HEK293 (cell line): ENCODE measurements at regions not wholly inside any gene's neighbourhood (a gene's known extent, or its start where the extent isn't known, plus 50 kb on each side); places are given as distances from the start of the nearest gene placed in this dataset.

Experiments used
- AEBP2 ChIP-seq: fragments of 450-650 bp; formaldehyde crosslinking; IDR thresholded peaks from 2 replicates; pipeline ENCODE4 v1.5.1; 2016; ENCODE audit warnings: missing biosample characterization, missing genetic modification characterization, borderline replicate concordance
- BCL11A ChIP-seq: fragments of 450-650 bp; formaldehyde crosslinking; IDR thresholded peaks from 2 replicates; pipeline ENCODE4 v1.5.1; 2016; ENCODE audit warnings: low read depth, missing biosample characterization, missing genetic modification characterization
- EGR2 ChIP-seq: fragments of 450-650 bp; formaldehyde crosslinking; IDR thresholded peaks from 2 replicates; pipeline ENCODE4 v1.5.1; 2016; ENCODE audit warnings: low read depth, missing biosample characterization, missing genetic modification characterization
- GLI2 ChIP-seq: fragments of 450-650 bp; formaldehyde crosslinking; IDR thresholded peaks from 2 replicates; pipeline ENCODE4; 2017; ENCODE audit warnings: missing biosample characterization, missing genetic modification characterization, low read depth, borderline replicate concordance
- HOXA7 ChIP-seq: sonication (generic); formaldehyde crosslinking; IDR thresholded peaks from 2 replicates; pipeline ENCODE4 v1.8.1; 2022; ENCODE audit warnings: missing genetic modification reagents, borderline replicate concordance
- KLF10 ChIP-seq: fragments of 450-650 bp; IDR thresholded peaks from 2 replicates; pipeline ENCODE4 v1.5.1; 2018; ENCODE audit warnings: missing biosample characterization, mild to moderate bottlenecking, missing genetic modification characterization
- KLF16 ChIP-seq: fragments of 450-650 bp; formaldehyde crosslinking; IDR thresholded peaks from 2 replicates; pipeline ENCODE4 v1.5.1; 2017; ENCODE audit warnings: missing biosample characterization, missing genetic modification characterization
- OVOL3 ChIP-seq: fragments of 450-650 bp; formaldehyde crosslinking; IDR thresholded peaks from 2 replicates; pipeline ENCODE4 v1.5.1; 2016; ENCODE audit warnings: missing biosample characterization, missing genetic modification characterization
- PRDM10 ChIP-seq: fragments of 450-650 bp; formaldehyde crosslinking; IDR thresholded peaks from 2 replicates; pipeline ENCODE4 v1.5.1; 2016; ENCODE audit warnings: missing biosample characterization, missing genetic modification characterization
- ZFHX2 ChIP-seq: fragments of 450-650 bp; formaldehyde crosslinking; conservative IDR thresholded peaks from 2 replicates; pipeline ENCODE4 v1.5.1; 2016; ENCODE audit warnings: missing biosample characterization, missing genetic modification characterization
- ZFP69B ChIP-seq: fragments of 450-650 bp; formaldehyde crosslinking; IDR thresholded peaks from 2 replicates; pipeline ENCODE4 v1.5.1; 2016; ENCODE audit warnings: missing biosample characterization, missing genetic modification characterization
- ZIC2 ChIP-seq: fragments of 450-650 bp; formaldehyde crosslinking; IDR thresholded peaks from 2 replicates; pipeline ENCODE4 v1.5.1; 2016; ENCODE audit warnings: missing biosample characterization, missing genetic modification characterization
- ZNF132 ChIP-seq: fragments of 450-650 bp; formaldehyde crosslinking; IDR thresholded peaks from 2 replicates; pipeline ENCODE4 v1.5.1; 2017; ENCODE audit warnings: missing biosample characterization, missing genetic modification characterization, borderline replicate concordance
- ZNF140 ChIP-seq: fragments of 450-650 bp; formaldehyde crosslinking; IDR thresholded peaks from 2 replicates; pipeline ENCODE4 v1.5.1; 2016; ENCODE audit warnings: missing biosample characterization, missing genetic modification characterization
- ZNF155 ChIP-seq: fragments of 450-650 bp; formaldehyde crosslinking; IDR thresholded peaks from 2 replicates; pipeline ENCODE4 v1.5.1; 2016; ENCODE audit warnings: missing biosample characterization, missing genetic modification characterization
- ZNF175 ChIP-seq: fragments of 450-650 bp; formaldehyde crosslinking; IDR thresholded peaks from 2 replicates; pipeline ENCODE4 v1.5.1; 2016; ENCODE audit warnings: missing biosample characterization, missing genetic modification characterization
- ZNF248 ChIP-seq: fragments of 450-650 bp; formaldehyde crosslinking; IDR thresholded peaks from 2 replicates; pipeline ENCODE4 v1.5.1; 2017; ENCODE audit warnings: missing biosample characterization, missing genetic modification characterization
- ZNF292 ChIP-seq: fragments of 450-650 bp; formaldehyde crosslinking; IDR thresholded peaks from 2 replicates; pipeline ENCODE4 v1.5.1; 2016; ENCODE audit warnings: low read depth, missing biosample characterization, missing genetic modification characterization, borderline replicate concordance
- ZNF341 ChIP-seq: fragments of 450-650 bp; formaldehyde crosslinking; IDR thresholded peaks from 2 replicates; pipeline ENCODE4; 2016; ENCODE audit warnings: low read depth, missing biosample characterization, missing genetic modification characterization
- ZNF354C ChIP-seq: fragments of 450-650 bp; formaldehyde crosslinking; IDR thresholded peaks from 2 replicates; pipeline ENCODE4 v1.5.1; 2016; ENCODE audit warnings: missing biosample characterization, missing genetic modification characterization, low read depth, borderline replicate concordance
- ZNF37A ChIP-seq: fragments of 450-650 bp; IDR thresholded peaks from 2 replicates; pipeline ENCODE4 v1.5.1; 2018; ENCODE audit warnings: missing biosample characterization, missing genetic modification characterization
- ZNF423 ChIP-seq: fragments of 450-650 bp; formaldehyde crosslinking; IDR thresholded peaks from 2 replicates; pipeline ENCODE4 v1.5.1; 2016; ENCODE audit warnings: missing biosample characterization, missing genetic modification characterization
- ZNF433 ChIP-seq: fragments of 450-650 bp; formaldehyde crosslinking; IDR thresholded peaks from 2 replicates; pipeline ENCODE4 v1.5.1; 2016; ENCODE audit warnings: missing biosample characterization, missing genetic modification characterization, low read depth
- ZNF473 ChIP-seq: fragments of 450-650 bp; formaldehyde crosslinking; IDR thresholded peaks from 2 replicates; pipeline ENCODE4 v1.5.1; 2017; ENCODE audit warnings: missing biosample characterization, missing genetic modification characterization
- ZNF518A ChIP-seq: fragments of 450-650 bp; formaldehyde crosslinking; conservative IDR thresholded peaks from 2 replicates; pipeline ENCODE4 v1.5.1; 2016; ENCODE audit warnings: low read depth, missing biosample characterization, missing genetic modification characterization
- ZNF529 ChIP-seq: fragments of 450-650 bp; formaldehyde crosslinking; IDR thresholded peaks from 2 replicates; pipeline ENCODE4 v1.5.1; 2017; ENCODE audit warnings: missing genetic modification characterization, missing biosample characterization; ENCODE audit not compliant: insufficient replicate concordance
- ZNF585B ChIP-seq: fragments of 450-650 bp; formaldehyde crosslinking; IDR thresholded peaks from 2 replicates; pipeline ENCODE4 v1.5.1; 2016; ENCODE audit warnings: missing biosample characterization, missing genetic modification characterization
- ZNF654 ChIP-seq: fragments of 450-650 bp; formaldehyde crosslinking; IDR thresholded peaks from 2 replicates; pipeline ENCODE4 v1.5.1; 2016; ENCODE audit warnings: low read depth, missing biosample characterization, missing genetic modification characterization
- ZNF660 ChIP-seq: fragments of 450-650 bp; IDR thresholded peaks from 2 replicates; pipeline ENCODE4 v1.5.1; 2018; ENCODE audit warnings: missing biosample characterization, mild to moderate bottlenecking, missing genetic modification characterization
- ZNF837 ChIP-seq: fragments of 450-650 bp; formaldehyde crosslinking; IDR thresholded peaks from 2 replicates; pipeline ENCODE4 v1.5.1; 2016; ENCODE audit warnings: missing biosample characterization, missing genetic modification characterization

GRCh38 chr15:70200511-70201424, 103.1 kb upstream of the TLE3 start (continued):
- TF ChIP-seq ZNF423 (tag by site-specific recombination), result no peak
- TF ChIP-seq KLF16 (tag by site-specific recombination), result no peak
- no peak for TF ChIP-seq ZNF660
- TF ChIP-seq ZNF37A (tag by site-specific recombination), result no peak
- TF ChIP-seq ZFHX2, result peak; percentile 24
- TF ChIP-seq EGR2 (tag by site-specific recombination), result no peak
- no peak for TF ChIP-seq ZNF248 (tag by site-specific recombination)
- TF ChIP-seq KLF10, result peak; percentile 75
- TF ChIP-seq AEBP2 (tag by site-specific recombination), result no peak
- no peak for TF ChIP-seq ZNF473
- TF ChIP-seq ZNF341 (tag by site-specific recombination), result peak; percentile 64
- no peak for TF ChIP-seq ZNF132
- 0 out of 2 replicates have a peak, but pooled peaks have one; percentile 36 for TF ChIP-seq ZFP69B (tag by site-specific recombination)
- TF ChIP-seq ZNF292, result no peak
- no peak for TF ChIP-seq ZNF837 (tag by site-specific recombination)
- TF ChIP-seq ZNF518A (tag by site-specific recombination), result no peak
- no peak for TF ChIP-seq ZNF155 (tag by site-specific recombination)
- TF ChIP-seq OVOL3 (tag by site-specific recombination), result peak; percentile 73
- no peak for TF ChIP-seq ZNF175
- TF ChIP-seq ZNF140 (tag by site-specific recombination), result no peak
- TF ChIP-seq ZNF585B (tag by site-specific recombination), result no peak
- no peak for TF ChIP-seq ZIC2
- peak; percentile 69; the same call in 1 of the 2 replicates for TF ChIP-seq GLI2 (tag by site-specific recombination)
- TF ChIP-seq ZNF354C (tag by site-specific recombination), result no peak
- no peak for TF ChIP-seq ZNF433 (tag by site-specific recombination)
- no peak for TF ChIP-seq ZNF654 (tag by site-specific recombination)
- no peak for TF ChIP-seq ZNF529 (tag by site-specific recombination)
- no peak for TF ChIP-seq BCL11A (tag by site-specific recombination)
- TF ChIP-seq HOXA7 (CRISPR knock-in tag), result no peak
- TF ChIP-seq PRDM10 (tag by site-specific recombination), result peak; percentile 84
